ENCODE measurements at regions not wholly inside any gene's neighbourhood (a gene's known extent, or its start where the extent isn't known, plus 50 kb on each side); places are given as distances from the start of the nearest gene placed in this dataset.

DNA sequence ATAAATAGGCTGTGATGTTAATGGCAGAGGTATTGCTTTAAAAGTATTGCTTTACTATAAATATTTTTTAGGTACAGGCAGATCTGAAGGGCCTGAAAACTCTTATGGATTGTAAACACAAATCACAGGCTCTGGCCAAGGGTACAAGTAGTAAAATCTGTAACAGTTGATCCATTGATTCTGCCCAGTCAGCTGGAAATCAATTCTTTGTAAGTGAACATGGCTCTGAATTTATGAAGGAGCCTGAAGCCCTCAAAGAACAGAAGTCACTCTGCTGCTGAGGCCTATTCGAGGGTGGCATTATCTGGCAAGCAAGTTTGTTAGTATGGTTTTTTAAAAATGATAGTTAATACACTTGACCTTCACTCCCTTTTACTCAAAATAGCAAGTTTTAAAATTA, 834.0 kb upstream of the TMPRSS15 start:
- no peak for DNase-seq (ENCODE audit: low read depth in 2 of 2)

DNA sequence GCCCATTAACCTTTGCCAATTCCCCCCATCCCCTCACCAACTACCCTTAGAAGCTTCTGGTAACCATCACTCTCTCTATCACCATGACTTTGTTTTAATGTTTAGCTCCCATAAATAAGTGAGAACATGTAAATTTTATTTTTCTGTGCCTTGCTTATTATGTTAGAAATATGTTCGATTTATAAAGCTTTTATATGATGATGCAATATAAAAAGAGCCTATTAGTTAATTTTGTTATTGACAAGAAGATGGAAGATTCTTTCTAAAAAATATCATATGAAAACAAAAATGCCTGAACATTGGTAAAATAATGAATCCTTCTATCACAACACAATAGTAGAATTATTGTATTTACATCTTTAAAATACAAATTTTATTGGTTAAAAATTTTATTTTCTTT, 836.1 kb upstream of the TMPRSS15 start:
- no peak for DNase-seq (ENCODE audit: low read depth in 2 of 2)

DNA sequence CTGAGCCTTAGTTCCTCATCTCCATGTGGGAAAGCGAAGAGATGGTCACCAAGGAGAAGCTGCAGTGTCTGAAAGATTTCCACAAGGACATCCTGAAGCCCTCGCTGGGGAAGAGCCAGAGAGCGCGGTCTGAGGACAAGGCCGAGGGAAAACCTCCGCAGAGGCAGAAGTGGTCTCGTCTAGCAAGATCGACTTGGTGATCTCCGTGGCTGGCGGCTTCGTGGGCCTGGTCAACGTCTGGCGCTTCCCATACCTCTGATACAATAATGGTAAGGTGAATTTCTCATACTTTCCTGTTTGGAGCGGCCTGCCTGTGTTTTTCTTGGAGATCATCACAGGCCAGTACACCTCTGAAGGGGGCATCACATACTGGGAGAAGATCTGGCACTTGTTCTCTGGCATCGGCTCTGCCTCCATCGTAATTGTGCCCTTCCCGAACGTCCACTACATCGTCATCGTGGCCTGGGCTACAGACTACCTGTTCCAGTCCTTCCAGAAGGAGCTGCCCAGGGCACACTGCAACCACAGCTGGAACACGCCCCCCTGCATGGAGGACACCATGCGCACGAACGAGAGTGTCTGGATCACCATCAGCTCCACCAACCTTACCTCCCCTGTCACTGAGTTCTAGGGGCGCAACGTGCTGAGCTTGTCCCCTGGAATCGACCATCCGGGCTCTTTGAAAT, 841.1 kb upstream of the TMPRSS15 start:
- no peak for DNase-seq (ENCODE audit: low read depth in 2 of 2)

DNA sequence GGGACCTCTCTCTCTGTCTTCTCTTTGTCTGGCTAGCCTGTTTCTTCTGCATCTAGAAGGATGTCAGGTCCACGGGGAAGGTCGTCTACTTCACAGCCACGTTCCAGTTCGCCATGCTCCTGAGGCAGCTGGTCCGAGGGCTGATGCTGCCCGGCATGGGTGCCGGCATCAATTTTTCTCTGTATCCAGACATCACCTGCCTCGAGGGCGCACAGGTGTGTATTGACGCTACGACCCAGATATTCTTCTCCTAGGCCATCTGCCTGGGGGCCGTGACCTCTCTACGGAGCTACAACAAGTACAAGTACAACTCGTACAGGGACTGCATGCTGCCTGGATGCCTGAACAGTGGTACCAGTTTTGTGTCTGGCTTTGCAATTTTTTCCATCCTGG, 841.6 kb upstream of the TMPRSS15 start:
- no peak for DNase-seq (ENCODE audit: low read depth in 2 of 2)

DNA sequence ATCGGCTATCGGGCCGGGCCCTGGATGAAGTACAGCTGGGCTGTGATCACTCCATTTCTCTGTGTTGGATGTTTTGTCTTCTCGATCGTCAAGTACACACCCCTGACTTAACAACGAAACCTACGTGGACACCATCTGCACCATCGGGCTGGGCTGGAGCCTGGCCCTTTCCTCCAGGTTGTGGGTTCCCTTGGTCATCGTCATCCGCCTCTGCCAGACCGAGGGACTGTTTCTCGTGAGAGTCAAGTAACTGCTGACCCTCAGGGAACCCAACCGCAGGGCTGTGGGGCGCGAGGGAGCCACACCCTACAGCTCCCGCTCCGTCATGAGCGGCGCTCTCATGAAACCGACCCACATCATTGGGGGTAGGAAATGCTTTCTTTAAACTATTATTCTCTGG, 842.4 kb upstream of the TMPRSS15 start:
- DNase-seq (ENCODE audit: low read depth in 2 of 2), result no peak

DNA sequence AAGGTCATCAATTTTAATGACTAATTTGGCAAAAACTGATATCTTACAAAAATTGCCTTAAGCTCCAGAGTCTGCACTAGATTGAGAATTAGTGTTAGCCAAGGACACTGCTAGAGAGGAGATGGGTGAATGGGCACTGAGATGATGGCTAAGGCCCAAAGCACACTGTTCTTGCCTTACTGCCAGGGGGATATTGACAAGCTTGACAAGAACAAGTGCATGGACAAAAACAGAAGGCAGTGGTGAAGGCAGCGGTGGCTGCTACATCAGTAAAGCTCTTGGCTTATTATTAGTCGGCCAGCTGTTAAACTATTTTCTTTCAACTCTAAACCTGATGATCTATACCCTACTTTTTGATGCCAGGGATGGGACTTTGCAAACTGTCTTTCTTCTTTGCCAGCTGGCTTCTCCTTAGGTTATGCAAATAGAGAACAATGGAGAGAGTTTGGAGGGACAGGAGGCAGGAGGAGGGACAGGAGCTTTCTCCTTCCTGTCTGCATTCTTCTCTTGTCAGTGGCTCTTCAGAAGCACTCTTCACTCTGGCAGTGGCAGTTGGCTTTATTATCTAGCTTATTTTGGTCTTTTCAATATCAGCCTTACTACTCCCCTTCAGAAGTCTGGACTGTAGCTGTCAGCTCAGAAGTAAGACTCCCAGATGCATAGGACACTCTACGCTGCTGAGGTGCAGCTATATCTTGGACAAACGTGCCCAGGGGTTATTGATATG, 853.5 kb upstream of the TMPRSS15 start:
- no peak for DNase-seq (ENCODE audit: low read depth in 2 of 2)

DNA sequence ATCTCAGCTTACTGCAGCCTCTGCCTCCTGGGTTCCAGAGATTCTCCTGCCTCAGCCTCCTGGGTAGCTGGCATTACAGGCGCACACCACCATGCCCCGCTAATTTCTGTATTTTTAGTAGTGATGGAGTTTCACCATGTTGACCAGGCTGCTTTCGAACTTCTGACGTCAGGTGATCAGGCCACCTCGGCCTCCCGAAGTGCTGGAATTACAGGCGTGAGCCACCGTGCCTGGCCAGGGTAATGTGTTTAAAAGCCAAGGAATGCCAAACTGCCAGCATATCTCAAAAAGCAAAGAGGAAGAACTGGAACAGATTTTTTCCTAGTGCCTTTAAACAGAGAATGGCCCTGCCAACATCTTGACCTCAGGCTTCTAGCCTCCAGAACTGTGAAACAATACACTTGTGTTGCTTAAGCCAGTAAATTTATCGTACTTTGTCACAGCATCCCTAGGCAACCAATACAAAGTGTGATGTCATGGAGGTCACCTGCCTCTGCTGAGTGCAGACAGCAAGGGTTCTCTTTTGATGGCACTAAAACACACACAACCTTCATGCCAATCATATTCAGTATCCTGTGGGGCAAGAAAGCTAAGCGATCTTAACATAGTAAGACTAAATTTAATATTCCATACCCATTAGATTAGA, 858.3 kb upstream of the TMPRSS15 start:
- DNase-seq (ENCODE audit: low read depth in 2 of 2), result no peak

DNA sequence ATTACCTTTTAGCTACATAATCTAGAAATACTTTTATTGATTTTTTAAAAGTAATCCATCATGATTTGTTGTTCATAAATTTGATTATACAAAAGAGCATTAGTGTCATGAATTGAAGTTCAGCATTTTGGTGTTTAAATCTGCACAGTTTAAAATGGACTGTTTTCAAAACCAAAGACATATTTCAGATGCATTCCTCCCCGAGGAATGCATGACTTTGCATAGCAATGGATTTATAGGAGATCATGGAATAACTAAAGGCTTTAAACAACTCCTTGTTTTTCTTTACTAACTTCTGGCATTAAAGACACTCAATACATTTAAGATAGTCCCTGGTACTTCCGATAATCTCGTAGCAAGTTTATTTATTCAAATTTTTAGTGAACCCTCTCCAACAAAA, 863.1 kb upstream of the TMPRSS15 start:
- no peak for DNase-seq (ENCODE audit: low read depth in 2 of 2)

DNA sequence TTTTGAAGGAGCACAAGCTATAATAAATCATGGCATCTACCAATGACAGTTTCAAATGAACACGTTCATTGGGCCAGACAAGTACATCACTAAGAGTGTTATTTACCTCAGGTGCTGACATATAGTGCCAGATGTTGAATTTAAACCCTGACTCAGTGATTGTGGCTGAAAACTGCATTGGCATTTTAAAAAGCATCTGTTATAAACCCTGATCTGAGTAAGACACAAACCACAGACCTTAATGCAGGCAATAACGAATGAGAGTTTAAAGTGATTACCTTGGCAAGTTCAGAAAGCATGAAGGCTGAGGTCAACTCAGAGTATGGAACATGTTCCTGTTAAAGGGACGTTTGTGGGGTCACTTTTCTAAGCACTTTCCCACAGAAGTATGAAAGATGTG, 865.1 kb upstream of the TMPRSS15 start:
- DNase-seq (ENCODE audit: low read depth in 2 of 2), result no peak

DNA sequence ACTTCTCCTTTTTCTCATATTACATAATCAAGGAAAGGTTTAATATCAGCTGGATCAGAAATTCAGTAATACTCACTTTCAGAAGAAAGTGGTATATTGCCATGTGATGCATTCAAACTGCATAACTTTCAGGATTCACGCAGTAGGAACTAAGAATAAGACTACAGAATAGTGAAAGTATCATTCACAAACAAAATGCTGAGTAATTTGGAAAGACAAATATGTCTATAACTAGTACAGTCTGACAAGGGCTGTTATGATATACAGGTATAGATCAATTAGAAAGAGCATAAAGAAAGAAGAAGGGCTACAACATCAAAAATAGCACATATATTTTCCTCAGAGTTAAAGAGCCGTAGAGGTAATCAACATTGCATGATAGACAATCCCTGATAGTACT, 871.5 kb upstream of the TMPRSS15 start:
- DNase-seq (ENCODE audit: low read depth in 2 of 2), result no peak

DNA sequence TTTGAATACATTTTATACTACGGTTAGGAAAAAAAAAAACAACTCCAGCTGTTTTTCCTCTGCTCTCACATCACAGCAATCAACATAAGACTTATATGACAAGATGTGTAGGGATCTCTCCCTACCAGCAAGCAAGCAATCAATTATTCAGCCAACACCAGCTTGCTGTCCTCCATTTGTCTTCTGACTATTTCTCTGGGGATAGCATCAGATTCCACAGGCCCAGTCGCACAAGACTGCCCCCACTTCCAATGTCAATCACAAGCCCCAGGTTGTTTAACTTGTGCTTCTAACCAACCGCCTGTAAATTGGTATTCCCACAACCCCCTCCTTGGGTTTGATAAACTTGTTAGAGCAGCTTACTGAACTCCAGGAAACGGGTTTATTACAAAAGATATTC, 873.1 kb upstream of the TMPRSS15 start:
- no peak for DNase-seq (ENCODE audit: low read depth in 2 of 2)

DNA sequence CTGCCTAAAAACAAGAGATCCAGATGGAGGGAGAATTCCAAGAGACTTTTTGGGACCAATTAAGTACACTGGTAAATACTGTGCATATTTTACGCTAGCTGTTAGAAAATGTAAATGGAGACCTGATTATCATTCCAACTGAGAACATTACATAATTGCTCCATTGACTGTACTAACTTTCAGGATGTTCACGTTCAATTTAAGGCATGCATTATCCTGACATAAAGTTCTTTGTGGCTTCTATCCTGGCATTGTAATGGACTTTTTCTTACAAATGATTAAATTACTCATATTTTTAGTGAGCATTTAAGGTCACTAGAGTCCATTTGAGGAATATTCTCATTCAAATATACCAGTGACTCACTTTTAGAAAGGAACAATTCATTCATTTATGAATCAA, 883.3 kb upstream of the TMPRSS15 start:
- no peak for DNase-seq (ENCODE audit: low read depth in 2 of 2)

DNA sequence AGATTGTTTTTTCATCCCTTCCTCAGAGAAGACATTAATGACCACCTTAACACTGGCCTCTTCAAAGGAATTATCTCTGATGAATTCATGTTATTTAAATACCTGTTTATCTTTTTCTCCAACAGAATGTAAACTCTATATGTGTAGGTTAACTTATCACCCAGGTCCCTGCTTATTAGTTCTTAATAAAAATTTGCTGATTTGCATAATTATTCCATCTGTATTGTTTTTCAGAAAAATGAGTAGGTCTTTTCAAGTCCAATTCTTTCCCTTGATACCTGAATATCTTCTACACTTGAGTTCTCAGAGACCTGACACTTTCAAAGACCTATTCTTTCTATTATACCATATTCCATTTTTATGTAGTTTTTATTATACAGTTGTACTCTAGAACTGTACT, 886.7 kb upstream of the TMPRSS15 start:
- no peak for DNase-seq (ENCODE audit: low read depth in 2 of 2)

DNA sequence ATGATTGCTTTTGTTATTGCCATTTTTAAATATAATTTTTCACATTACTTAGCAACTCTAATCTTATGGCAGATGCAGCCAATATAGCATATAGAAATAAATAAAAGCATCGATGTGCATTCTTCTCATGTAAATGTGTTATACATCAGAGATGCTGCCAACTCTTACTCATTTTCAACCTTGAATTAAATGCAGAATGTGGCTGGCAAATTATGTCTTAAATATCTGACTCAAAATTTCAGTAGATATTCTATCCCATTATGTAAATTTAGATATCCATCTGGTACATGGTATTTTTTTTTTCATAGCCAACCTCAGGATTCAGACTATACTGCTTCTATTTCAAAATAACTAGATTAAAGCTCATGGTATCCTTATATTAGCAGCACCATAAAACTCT, 916.7 kb upstream of the TMPRSS15 start:
- no peak for DNase-seq (ENCODE audit: low read depth in 2 of 2)

DNA sequence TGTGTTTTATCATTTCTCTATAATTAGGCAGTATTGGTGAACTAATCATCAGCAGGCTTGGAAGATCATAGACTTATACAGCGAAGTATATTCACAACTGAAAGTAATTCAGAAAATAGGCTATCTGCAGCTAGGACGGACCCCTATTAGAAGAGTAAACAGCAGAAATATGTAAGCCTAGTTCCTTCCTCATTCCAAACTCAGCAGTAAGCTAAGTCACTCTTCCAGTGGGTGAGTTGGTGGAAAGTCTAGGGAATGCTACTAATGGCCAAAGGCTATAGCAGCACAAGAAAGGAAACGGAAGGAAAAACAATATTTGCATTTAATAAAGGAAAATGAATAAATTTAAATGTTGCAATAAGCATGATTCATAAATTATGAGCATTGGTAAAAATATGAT, 918.1 kb upstream of the TMPRSS15 start:
- no peak for DNase-seq (ENCODE audit: low read depth in 2 of 2)

DNA sequence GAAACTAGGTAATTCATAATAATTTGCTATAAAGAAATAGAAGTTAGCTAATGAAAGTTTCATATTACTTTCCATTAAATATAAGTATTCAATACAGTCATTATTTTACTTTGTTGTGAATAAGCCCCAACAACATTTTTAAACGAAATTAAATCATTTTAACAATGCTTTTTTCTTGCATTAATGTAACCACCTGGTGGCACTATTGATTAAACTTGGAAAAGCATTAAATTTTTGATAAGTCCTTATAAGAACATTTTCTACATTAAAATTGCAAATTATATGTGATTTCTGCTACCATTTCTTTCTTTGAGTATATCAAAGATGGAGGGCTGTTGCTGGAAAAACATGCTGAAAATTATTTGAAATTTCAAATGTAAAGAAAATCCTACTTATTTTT, 918.8 kb upstream of the TMPRSS15 start:
- DNase-seq (ENCODE audit: low read depth in 2 of 2), result no peak

DNA sequence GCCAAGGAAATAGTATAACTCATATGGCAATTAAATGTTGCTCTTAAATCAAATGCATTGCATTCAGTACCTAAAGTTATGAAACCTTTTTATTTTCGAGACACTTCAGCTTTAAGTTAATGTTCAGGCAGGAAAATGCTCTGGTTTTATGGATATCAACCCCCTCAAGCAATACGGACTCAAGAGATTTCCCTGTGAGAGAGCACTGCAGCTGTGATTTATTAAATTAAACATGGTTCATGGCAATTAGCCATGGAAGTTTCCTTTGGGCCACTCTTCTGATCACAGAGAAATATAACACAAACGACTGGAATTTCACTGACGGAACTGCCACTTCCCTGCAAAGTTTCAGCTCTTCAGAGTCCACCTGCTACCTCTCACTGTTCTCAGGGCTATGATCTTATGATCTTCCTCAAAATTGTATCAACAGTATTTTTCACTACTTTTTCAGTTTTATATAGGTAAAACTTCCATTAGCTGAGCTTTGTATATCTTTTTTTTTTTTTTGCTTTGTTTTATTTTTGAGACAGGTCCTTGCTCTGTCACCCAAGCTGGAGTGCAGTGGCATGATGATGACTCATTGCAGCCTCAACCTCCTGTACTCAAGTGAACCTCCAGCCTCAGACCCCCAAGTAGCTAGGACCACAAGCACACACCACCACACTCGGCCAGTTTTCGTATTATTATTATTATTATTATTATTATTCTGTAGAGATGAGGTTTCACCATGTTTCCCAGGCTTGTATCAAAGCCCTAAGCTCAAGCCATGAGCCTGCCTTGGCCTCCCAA, 923.1 kb upstream of the TMPRSS15 start:
- no peak for DNase-seq (ENCODE audit: low read depth in 2 of 2)

DNA sequence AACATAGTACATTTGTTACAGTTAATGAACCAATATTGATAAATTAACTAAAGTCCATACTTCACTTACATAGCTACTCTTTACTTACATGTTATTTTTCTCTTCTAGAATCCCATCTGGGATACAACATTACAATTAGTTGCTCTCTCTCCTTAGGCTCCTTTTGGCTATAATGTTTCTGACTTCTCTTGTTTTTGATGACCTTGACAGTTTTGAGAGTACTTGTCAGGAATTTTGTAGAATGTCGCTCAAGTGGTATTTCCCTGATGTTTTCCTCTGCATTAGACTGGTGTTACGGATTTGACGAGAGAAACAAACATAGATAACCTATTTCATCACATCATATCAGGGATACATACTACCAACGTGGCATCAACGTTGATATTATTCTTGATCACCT, 925.4 kb upstream of the TMPRSS15 start:
- DNase-seq (ENCODE audit: low read depth in 2 of 2), result no peak

DNA sequence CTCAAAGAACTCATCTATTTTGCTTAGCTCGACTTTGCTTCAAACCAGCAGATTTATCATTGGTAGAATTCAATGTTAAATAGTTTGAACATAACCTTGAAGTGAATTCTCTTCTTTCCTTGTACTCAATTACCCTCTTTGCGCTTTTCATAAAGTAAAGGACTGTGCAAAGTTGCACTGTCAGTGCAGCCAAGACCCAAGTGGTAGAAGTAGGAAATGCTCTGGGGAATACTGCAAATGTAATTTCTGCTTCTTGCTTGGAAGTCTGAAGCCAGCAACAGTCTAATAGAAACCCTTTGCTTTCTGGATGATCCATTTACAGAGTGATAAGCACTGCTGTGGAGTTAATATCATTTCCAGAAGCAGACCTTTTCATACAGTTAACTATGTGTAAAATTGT, 936.7 kb upstream of the TMPRSS15 start:
- DNase-seq (ENCODE audit: low read depth in 2 of 2), result no peak

DNA sequence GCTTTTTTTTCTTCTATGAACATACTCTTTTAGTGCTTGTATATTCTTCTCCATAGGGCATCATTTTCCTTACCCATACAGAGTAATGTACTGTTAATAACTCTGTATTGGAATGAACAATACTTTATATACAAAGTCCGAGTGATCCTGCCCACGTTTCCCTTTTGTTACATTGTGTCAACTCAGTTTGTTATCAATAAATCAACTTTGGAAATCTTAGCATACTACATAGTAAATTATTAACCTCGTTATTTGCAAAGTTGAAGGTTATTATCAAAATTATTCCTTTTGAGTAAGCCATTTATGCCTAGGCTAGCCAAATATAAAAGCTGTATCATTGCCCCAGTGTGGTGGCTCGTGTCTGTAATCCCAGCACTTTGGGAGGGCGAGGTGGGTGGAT, 937.4 kb upstream of the TMPRSS15 start:
- DNase-seq (ENCODE audit: low read depth in 2 of 2), result no peak

DNA sequence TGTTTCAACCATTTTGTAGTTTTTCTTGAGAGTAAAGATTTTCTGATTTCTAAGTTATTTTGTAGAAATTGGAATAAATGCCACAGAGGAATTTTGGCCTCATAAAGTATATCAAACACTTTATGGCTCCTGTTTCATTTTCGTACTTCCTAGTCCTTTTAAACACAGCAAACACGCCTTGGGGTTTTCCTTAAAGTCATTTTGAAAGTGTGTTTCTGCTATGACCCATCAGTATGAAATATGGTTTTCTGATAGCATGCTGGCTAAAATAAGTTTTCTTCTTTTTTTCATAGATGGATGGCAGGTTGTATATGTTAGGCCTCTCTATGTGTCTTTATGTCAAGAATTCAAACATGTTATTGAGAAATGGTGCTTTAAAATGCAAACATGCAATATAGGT, 940.1 kb upstream of the TMPRSS15 start:
- DNase-seq (ENCODE audit: low read depth in 2 of 2), result no peak

DNA sequence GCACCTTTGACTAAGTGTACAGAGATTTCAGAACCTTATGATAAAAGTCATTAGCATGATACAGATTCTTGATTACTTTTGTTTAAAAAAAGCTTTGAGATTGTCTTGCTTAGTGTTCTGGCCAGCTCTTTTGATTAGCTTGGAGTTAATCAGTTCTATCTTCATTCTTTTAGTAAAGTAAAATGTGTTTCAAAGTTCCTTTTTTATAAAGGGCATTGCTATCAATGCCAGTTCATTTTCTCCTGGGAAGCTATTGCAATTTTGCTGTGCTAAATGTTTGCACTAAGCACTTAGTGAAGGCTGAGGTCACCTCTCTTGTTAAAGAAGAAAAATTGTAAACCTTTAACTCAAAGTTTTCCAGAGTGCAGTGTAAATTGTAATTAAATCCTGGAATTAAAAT, 946.7 kb upstream of the TMPRSS15 start:
- DNase-seq (ENCODE audit: low read depth in 2 of 2), result no peak

DNA sequence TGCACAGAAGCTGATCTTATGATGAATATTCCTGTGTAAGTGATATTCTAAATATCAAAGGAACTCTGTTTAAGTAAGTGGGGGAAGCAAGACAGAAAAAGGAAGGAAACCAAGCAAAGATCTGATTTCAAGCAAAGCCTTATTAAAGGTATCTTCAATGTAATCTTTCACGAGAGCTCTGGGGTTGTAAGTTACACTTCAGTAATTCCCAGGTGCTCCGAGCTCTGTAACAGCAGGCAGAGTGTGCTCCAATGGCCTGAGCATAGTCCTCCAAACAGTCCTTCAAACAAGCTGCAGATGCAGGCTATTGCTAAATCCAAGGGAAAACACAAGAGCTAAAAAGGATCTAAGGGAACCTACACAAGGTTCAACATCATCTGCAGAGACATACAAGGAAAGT, 949.7 kb upstream of the TMPRSS15 start:
- no peak for DNase-seq (ENCODE audit: low read depth in 2 of 2)

Measured in stimulated activated CD8-positive, alpha-beta memory T cell treated with anti-CD3 and anti-CD28 coated beads, Interleukin-2, amount 100 ng/mL, for 48 hours (primary cell).